Islet of Langerhans (tissue), 1 donor: ENCODE measurements at regions not wholly inside any gene's neighbourhood (a gene's known extent, or its start where the extent isn't known, plus 50 kb on each side); places are given as distances from the start of the nearest gene placed in this dataset.
"Not testable (repeated sequence)": the region's sequence is repeated elsewhere in the genome, so short reads cannot be mapped to it uniquely, and the experiment has no call there.

ENCODE experiments used
- FAIRE-seq: peaks from one replicate; lab custom pipeline; 2011; peaks lifted over from hg19 to GRCh38; lab: Jason Lieb, UNC

DNA sequence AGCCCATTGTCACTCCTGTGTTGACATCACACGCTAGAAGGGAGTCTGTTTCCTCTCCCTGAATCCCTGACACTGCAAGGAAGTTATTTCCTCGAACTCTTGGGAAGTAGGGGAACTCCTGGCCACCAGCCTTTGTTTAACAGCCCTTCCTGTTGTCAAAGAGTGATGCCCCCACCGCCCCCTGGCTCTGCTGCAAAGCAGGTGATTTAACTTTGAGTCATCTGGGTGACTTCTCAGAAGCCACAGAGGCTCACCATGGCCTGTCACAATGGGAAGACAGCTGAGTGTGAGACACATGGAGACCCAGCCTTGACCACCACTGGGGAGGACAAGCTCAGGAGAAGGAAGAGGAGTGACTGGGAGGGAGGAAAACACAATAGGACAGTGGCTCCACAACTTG lies 182.8 kb downstream of the PSMG1 start:
- no peak for FAIRE-seq

- FAIRE-seq = no peak
These were observed 184.1 kb downstream of the PSMG1 start for GRCh38 chr21:38999161-38999560.

- not testable (repeated sequence) for FAIRE-seq
These were observed 185.0 kb downstream of the PSMG1 start for GRCh38 chr21:38998281-38998680.

DNA sequence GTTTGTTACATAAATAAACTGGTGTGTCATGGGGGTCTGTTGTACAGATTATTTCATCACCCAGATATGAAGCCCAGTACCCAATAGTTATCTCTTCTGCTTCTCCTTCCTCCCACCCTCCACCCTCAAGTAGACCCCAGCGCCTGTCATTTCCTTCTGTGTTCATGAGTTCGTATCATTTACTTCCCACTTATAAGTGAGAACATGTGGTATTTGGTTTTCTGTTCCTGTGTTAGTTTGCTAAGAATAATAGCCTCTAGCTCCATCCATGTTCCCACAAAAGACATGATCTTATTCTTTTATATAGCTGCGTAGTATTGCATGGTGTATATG lies 185.4 kb downstream of the PSMG1 start:
- FAIRE-seq = not testable (repeated sequence)

DNA sequence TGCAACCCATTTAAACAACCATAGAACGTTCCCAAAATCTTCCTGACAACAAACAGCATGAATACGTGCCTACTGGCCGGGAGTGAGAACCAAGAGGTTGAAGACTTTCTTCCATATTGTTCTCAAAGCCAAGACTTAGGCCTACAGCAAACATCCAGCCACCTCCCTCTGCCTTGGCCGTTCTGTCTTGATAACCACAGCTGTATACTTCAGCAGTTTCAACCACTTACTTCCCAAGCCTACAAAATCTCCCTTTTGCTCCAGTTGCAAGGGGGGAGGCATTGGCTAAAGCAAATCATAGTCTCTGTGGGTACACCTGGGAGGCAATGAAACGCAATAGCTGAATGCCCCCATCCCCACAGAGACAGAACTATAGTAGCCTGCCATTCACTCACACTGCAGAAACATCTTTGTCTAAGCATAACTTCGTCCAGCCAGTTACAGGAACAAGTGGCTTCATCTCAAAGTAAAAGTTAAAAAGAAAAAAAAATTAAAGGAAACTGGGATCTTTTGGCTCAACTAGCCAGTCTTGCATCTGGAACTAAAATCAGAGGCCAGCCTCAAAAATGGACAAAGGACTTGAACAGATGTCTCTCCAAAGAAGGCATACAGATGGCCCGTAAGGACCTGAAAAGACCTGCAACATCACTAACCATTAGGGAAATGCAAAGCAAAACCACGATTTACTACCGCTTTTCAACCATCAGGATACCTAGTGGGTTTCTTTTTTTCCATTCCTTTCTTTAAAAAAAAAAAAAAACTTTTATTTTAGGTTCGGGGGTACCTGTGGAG lies 186.0 kb downstream of the PSMG1 start:
- FAIRE-seq = no peak

GRCh38 chr21:38996355-38996754 lies 186.9 kb downstream of the PSMG1 start:
- FAIRE-seq = no peak

DNA sequence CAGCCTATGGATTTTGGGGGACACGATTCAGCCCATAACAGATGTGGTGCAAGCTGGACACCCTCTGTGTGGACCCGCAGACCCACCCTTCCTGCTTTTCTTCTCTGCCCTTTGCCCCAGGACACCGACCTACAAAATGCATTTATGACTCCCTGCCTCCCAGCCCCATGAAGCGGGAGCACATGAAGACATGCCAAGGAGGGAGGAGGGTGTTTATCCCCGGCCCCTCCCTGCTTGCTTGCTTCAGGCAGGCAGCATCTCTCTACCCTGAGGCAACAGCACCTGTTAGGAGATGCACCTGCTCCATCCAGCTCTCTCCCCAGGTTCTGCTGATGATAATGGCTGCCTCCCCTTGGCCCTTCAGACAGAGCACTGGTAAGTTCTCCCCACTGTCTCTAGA lies 187.5 kb downstream of the PSMG1 start:
- no peak for FAIRE-seq

DNA sequence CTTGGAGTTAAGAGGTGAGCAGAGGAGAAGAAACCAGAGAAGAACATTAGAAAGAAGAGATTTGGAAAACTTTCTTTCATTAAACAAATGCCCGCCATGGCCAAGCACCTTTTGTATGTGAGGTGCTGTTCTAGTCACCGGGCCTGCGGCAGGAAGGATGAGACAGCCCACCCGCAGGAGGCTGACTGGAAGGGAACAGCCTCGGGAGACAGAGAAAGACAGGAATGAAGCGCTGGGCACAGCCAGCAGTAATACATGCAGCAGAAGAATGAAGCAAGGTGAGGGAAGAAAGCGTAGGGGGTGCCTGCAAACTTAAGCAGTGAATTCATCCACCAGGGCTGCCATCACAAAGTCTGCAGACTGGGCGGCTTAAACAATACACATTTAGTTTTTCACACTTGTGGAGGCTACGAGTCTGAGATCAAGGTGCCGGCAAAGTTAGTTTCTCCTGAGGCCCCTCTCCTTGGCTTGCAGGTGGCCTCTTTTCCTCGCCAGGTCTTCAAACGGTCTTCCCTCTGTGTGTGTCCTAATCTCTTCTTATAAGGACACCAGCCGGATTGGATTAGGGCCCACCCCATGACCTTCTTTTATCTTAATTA lies 188.1 kb downstream of the PSMG1 start:
- no peak for FAIRE-seq

DNA sequence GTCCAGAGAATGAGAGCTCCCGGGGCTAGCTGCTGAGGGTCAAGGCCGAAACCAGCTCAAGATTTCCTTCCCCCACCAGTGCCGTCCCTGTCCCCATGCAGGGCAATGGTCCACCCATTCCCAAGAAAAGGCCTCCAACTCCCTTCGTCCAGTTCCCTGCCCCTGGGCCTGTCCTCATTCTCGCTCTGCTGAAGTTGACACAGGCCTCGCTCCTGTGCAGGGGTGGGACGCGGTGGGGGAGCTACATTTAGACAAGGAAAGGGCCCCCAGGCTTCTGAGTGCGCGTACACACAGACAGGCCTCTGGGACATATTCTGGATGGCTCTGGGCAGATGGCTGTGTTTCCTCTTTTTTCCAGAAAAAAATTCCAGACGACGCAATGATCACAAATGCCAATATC lies 188.3 kb downstream of the ETS2 start:
- FAIRE-seq = no peak

GRCh38 chr21:38993561-38993960 lies 187.8 kb downstream of the ETS2 start:
- no peak for FAIRE-seq

GRCh38 chr21:38992737-38993136 lies 187.0 kb downstream of the ETS2 start:
- no peak for FAIRE-seq

- FAIRE-seq = no peak
These were observed 184.7 kb downstream of the ETS2 start for GRCh38 chr21:38990424-38990794.

DNA sequence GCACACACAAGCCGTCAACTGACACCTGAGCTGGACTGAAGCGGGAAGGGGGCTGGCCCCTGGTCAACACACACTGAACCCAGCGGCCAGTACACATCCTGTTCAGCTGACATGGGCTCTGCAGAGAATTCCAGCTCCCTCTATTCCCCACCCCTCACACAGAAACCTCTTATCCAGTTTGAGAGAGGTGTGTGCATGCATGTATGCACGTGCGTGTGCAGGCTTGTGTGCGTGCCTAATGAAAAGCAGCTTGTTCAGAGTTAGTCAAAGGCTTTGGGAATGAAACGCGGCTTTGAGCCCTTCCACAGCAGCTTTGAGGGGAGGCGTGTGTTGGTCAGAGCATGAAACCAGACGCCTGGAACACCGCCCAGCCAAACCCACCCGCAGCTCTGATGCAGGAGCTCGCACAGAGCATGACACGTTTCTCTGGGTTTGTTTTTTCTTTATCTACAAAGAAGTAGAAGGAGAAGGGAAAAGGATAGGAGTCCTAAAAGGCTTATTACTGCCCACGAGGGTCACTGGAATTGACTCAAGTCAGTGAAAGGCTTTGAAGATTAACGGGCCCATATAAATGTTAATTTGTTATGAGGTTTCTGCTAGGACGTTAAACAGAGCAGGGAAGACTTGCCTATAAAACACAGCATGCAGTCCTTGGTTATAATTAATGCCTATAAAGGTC lies 184.2 kb downstream of the ETS2 start:
- no peak for FAIRE-seq

DNA sequence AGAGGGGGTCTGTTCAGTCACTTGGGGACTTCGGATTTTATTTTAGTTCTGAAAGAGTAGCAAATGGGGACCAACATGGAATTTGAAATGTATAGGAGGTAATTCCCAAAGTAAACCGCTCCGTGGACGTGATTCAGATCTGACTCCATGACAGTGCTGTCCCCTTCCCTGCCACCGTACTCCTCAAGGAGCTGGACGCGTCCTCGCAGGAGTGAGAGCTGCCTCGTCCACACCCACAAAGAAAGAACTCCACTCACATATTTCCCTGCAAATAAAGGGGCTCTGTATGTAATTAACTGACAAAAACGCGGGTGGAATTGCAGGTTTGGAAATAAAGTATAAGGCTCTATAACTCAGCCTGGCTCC lies 183.6 kb downstream of the ETS2 start:
- no peak for FAIRE-seq

DNA sequence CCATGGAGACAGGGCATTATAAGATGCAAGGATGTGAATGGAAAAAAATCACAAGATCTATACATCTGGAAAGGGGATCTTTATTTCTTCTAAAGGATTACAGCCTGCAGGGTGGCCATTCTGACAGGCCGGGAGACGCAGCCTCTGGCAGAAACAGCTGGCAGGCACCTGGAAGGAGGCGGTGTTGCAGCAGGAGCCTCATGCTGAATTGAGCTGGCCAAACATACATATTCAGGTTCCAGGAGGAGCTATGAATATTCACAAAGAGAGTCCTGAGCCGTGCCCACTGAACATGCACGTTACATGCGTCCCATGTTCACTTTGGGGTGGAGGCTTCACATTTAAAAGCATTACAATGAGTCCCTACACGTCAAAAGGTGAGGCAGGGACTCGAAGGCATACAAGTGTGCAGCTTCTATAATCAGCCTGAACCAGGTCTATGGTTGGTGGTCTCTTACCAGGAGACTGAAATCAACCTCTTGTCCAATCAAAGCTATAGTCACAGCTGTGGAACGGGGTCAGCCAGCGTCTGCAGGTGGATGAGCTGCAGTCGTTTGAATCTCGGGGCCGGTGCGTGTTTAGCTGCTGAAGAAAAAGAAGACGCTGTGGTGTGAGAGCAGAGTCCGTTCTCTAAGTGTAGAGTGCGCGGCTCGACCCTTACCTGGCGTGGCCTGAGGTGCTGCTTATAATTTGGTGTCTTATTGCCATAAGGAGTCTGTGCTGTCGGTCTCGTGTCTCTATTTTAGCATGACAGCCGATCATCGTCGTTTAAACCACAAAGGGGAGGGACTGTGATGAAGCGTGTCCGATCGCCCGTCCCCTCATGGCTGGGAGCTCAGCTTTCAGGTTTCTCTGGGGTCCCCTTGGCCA lies 183.0 kb downstream of the ETS2 start:
- no peak for FAIRE-seq

DNA sequence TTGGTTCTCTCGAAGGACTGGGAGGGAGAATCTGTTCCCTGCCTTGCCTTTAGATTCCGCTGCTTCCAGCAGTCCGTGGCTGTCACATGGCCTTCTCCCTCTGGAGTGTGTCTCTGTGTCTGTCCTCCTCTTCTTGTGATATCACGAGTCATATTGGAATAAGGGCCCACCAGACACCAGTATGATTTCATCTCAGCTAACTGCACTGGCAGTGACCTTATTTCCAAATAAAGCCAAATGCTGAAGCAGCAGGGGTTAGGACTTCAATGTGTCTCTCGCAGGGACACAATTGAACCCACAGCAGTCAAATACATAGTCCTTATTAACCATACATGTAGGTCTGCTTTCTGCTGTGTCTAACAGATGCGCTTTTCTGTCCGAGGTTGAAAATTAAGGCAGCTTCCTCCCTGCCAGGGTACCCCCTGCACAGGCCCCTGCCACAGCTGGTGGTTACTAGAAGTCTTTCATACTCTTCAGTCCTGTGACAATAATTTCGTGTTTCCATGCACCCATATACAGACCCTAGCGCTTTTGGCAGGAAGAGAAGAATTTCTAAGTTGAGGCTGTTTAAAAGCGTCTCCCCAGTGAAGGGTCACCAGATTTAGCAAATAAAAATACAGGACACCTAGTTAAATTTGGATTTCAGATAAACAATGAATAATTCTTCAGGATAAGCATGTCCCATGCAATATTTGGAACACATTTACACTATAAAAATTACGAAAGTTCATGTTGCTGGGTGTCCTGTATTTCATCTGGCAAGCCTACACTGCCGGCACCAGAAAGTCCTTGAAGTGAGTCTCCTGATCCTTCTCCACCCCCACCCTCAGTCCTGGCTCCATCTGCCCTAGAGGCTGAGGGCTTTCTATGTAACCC lies 182.1 kb downstream of the ETS2 start:
- no peak for FAIRE-seq

- no peak for FAIRE-seq
These were observed 181.3 kb downstream of the ETS2 start for GRCh38 chr21:38986806-38987632.

- no peak for FAIRE-seq
These were observed 180.7 kb downstream of the ETS2 start for GRCh38 chr21:38986406-38986805.

DNA sequence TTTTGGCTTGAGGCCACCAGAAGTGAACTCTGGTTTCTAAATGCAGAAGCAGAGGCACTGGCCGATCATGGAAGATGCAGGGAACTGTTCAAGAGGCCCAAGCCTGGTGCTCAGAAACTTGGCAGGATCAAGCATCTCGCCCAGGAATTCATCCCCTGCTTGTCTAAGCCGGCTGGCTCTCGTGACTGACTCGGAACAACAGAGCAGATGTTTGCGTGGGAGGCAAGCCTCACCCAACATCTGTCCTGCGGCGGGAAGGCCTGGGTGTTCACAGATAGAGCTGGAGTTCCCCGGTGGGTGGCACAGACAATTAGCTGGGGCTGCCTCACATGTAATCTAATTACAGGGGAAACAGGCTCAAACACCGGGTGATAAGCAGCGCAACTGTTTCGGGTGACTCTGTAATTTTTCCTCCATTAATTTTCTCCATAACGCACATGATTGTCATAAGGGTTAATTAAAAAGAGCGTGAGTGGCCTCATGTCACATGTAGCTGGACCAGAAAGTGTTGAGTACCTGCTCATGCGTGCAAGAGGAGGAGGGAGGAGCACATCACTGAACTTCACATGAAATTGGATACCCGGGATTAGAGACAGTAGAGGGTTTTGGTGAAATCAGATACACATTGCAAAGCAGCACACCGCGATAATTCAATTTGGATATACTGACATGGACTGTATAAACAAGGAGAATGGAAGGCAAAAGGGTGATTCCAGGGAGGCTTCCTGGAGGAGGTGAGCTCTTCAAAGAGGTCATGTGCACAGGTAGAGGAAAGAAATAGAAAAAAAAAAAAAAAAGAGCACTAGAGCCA lies 180.0 kb downstream of the ETS2 start:
- FAIRE-seq = no peak

DNA sequence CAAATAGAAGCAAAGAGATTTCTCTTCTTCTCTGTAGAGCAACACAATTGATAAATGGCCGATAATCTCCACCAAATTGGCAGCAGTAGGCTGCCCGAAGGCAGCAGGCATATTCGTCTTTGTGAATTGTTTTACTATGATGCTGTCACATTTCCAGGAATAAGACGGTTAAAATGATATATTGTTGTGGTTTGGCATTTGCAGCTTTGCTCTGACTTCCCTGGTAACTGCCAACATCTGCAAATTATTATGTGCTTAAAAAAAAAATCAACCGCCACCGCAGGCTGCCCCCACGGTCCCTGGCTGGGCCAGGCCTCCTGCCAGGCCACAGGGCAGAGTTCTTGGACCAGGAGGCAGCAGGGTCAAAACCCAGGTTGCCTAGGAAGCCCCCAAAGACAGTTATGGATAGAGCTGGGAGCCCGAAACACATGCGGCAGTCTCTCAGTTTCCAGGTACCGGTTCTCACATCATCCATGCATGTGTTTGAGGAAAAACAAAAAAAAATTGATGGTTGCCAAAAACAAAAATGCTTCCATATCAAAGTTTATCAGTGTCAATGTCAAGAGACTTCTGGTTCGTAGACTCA lies 179.3 kb downstream of the ETS2 start:
- FAIRE-seq = no peak
